NCI-H146 treated with DMSO at 0.1 percent for 48 hours (cell line): ENCODE measurements at regions not wholly inside any gene's neighbourhood (a gene's known extent, or its start where the extent isn't known, plus 50 kb on each side); places are given as distances from the start of the nearest gene placed in this dataset.
"Not testable (repeated sequence)": the region's sequence is repeated elsewhere in the genome, so short reads cannot be mapped to it uniquely, and the experiment has no call there.

Source experiments
- DNase-seq: peaks from one replicate; lab custom pipeline; 2025; ENCODE audit not compliant: unreplicated experiment; lab: John Stamatoyannopoulos, UW

- not testable (repeated sequence) for DNase-seq
These were observed 340.4 kb downstream of the CEP170 start for GRCh38 chr1:242914729-242915128.

GRCh38 chr1:242912855-242913254, 342.2 kb downstream of the CEP170 start:
- not testable (repeated sequence) for DNase-seq

GRCh38 chr1:242900558-242900957, 354.5 kb downstream of the CEP170 start:
- not testable (repeated sequence) for DNase-seq

- no peak for DNase-seq
These were observed 364.8 kb downstream of the CEP170 start for GRCh38 chr1:242890192-242890741.

DNA sequence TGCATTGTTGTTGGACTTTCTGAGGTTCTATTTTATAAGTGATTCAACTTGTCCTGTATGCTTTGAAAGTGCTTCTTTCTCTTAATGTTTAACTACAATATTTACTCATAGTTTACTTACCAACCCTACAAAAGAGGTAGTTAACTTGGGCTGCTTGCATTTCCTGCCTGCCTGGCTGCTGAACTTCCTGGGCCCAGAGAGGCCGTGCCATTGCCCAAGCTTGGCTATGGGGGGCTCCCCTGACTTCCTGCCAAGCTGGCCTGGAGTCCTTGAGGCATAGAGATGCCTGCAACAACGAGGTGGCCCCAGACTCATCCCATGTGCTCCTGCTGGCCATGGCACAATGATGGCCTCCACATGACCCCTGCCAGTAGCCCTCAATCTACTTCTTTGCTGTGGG, 361.6 kb upstream of the PLD5 start:
- DNase-seq: no peak

DNA sequence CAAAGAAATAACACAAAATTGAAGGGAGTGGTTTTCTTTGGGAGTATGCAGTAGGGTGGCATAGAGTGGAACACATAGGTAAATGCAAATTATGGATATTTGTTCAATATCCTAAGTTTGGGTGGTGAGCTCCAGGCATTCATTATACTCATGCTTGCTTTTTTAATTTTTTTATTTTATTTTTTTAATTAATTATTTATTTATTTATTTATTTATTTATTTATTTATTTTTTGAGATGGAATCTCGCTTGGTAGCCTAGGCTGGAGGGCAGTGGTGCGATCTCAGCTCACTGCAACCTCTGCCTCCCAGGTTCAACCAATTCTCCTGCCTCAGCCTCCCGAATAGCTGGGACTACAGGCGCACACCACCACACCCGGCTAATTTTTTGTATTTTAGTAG, 355.5 kb upstream of the PLD5 start:
- DNase-seq: not testable (repeated sequence)

- DNase-seq: no peak
These were observed 353.2 kb upstream of the PLD5 start for GRCh38 chr1:242877743-242878142.

DNA sequence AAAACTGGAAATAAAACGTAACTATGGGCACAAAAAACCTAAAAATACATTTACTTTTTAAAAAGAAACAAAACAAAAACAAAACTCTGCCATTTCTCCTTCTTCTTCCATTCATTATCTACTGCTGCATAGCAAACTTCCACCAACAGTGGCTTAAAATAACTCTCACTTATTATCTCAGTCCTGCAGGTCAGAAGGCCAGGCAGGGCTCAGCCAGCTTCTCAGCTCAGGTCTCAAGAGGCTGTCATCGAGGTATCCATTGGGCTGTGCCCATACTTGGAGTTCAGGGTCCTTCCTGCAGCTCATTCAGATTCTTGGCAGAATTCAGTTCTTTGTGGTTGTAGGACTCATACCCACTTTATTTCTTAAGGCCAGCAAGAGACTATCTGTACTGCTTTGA, 352.7 kb upstream of the PLD5 start:
- no peak for DNase-seq

DNA sequence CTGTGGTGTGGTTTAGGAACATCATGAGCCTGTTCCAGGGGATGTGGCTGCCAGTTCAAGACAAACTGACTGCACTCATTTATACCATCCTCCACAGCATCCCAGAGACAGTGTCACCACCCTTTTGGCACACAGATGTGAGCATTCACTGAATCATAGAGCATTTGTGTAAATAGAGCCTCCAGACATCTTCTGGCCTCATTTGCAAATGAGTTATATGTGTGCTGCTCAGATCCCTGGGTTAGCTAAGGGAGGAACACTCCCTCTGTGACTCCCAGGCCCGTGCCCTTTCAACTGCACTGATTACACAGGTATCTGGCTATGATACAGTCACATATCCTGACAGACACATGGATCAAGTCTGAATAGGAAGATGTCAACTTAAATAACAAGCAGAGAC, 351.5 kb upstream of the PLD5 start:
- no peak for DNase-seq

GRCh38 chr1:242873661-242874060, 349.2 kb upstream of the PLD5 start:
- DNase-seq: no peak

DNA sequence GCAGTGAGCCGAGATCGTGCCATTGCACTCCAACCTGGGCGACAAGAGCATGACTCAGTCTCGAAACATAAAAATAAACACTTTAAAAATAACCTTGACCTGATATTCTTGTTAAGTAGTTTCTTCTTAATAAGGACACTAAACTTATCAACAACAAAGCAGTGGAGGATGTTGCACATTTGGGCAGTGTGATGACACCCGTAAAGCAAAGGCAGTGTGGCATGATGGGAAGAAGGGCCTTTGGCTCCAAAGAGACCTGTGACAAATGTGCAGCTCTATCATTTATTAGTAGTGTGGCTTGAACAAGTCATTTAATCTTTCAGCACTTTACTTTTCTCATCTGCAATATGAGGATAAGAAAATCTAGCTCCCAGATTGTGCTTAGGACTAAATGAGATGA, 348.0 kb upstream of the PLD5 start:
- DNase-seq: no peak

- no peak for DNase-seq
These were observed 347.1 kb upstream of the PLD5 start for GRCh38 chr1:242871471-242872030.

DNA sequence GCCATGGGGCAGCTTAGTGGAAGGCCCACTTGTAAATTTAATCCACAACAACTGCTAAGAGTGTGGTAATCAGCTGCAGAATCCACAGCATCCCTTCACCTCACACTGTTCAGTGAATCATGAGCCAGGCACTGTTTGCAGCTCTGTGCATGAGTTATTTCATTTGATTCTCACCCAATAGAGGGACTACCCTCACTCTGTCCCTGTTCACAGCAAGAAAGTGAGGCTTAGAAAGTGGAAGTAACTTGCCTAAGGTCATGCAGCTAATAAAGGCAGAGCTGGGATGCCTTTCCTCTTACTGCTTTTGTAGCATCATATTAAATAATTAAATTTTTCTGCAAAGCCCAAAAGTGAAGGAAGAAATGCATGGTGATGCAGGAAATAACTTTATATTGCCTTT, 346.5 kb upstream of the PLD5 start:
- DNase-seq: no peak

DNA sequence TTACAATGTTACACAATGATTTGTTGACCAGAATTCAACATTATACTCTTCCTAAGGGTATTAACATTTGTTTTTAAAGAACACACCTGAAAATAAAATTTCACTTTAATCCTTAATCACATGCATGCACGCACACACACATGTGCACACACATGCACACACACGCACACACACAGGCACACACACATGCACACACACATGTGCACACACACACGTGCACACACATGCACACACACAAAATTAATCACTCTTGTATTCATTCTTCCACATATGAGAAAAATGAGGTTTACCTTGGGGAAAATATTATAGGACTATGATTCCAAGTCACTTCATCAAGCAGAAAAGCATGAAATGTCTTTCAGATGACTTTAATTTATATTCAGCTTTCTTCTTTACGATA, 331.8 kb upstream of the PLD5 start:
- no peak for DNase-seq

- no peak for DNase-seq
These were observed 330.0 kb upstream of the PLD5 start for GRCh38 chr1:242854466-242854865.

GRCh38 chr1:242847390-242847993, 323.0 kb upstream of the PLD5 start:
- no peak for DNase-seq

DNA sequence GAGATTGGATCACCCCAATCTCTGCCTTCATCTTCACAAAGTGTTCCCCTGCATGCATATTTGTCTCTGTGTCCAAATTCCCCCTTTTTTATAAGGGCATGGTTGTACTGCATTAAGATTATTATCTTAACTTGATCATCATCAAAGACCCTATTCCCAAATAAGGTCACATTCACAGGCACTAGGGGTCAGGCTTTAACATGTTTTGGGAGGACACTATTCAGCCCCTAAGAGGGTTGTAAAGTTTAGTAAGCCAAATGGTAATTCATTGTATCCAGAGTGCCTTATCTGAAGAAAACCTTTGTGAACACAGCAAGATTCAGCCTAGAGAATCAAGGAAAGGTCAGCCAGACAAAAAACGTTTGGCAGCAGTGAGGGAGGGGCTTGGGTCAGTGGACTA, 317.6 kb upstream of the PLD5 start:
- DNase-seq: no peak

GRCh38 chr1:242839101-242839500, 314.6 kb upstream of the PLD5 start:
- DNase-seq: no peak

GRCh38 chr1:242836423-242836822, 311.9 kb upstream of the PLD5 start:
- DNase-seq: no peak

GRCh38 chr1:242828828-242829227, 304.3 kb upstream of the PLD5 start:
- peak; percentile 42 for DNase-seq

DNA sequence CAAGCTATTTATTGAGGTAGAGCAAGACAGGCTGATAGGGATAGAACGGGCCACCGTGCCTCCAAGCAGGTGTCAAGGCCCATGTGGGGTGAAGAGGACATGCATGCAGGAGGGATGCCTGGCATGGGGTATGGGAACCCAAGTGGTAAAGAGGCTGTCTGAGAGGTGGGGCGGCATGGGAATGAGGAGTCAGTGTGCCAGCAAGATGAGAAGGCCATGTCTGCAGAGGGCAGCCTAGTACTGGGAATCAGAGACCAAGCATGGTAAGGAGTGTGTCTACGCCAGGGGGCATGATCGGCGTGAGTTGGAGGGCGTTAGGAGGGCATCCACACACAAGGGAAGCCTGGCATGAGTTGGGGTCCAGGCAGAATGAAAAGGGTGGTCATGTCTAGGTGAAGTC, 303.7 kb upstream of the PLD5 start:
- DNase-seq: no peak

DNA sequence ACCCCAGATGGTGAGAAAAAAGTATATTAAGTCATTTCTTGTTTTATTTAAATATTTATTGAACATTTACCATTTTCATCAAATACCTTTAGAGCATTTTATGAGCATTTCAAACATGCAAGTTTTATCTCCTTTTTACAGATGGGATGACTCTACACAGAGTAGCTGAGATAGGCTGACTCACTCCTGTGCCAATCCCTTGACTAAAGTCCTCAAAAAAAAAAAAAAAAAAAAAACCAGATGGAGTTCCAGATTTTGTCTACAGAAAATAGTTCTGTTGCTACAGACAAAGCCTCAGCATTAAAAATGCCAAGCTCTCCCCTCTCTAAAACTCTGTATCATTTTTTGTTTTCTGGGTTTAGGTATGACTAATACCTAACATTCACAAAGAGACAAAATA, 303.0 kb upstream of the PLD5 start:
- DNase-seq: no peak
